ENCODE measurements at regions not wholly inside any gene's neighbourhood (a gene's known extent, or its start where the extent isn't known, plus 50 kb on each side); places are given as distances from the start of the nearest gene placed in this dataset.

- TF ChIP-seq CTCF (conservative IDR thresholded peaks at IDR 0.05) (no peak), ZFX (IDR thresholded peaks at IDR 0.05) (no peak)
- no peak overlapping the region for H3K27ac ChIP-seq
Observed at GRCh38 chr13:87453244-87453643, 217.9 kb upstream of the SLITRK5 start.

- no peak overlapping the region for H3K27ac ChIP-seq
- TF ChIP-seq ZFX (IDR thresholded peaks at IDR 0.05) = no peak
- no peak for TF ChIP-seq CTCF (conservative IDR thresholded peaks at IDR 0.05)
Observed at GRCh38 chr13:87459419-87459818, 211.8 kb upstream of the SLITRK5 start.

GRCh38 chr13:87497426-87497825, 173.7 kb upstream of the SLITRK5 start:
- H3K27ac ChIP-seq = no peak overlapping the region
- TF ChIP-seq ZFX (IDR thresholded peaks at IDR 0.05) (no peak), CTCF (conservative IDR thresholded peaks at IDR 0.05) (no peak)

GRCh38 chr13:87498681-87499080, 172.5 kb upstream of the SLITRK5 start:
- TF ChIP-seq CTCF (conservative IDR thresholded peaks at IDR 0.05) = no peak
- no peak for TF ChIP-seq ZFX (IDR thresholded peaks at IDR 0.05)
- no peak overlapping the region for H3K27ac ChIP-seq

DNA sequence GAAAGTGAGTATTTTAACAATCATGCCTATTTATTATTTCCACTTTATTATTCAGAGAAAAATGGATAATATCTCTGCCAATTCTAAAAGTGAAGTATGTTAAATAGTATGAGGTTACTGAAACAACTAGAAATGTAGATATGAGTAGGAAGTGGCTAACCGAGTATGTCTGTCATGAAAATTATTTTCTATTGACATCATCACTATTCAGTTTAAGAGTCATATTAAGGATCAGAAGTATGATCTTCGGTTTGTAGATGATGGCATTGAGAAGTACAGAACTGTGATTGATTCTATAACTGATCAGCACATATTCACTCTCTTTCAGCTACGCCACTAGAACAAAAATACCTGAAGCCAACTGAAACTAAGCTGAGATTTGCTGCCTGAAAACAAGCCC, 146.4 kb upstream of the SLITRK5 start:
- no peak overlapping the region for H3K27ac ChIP-seq
- TF ChIP-seq ZFX (IDR thresholded peaks at IDR 0.05) (no peak), CTCF (conservative IDR thresholded peaks at IDR 0.05) (no peak)

GRCh38 chr13:87533776-87534175, 137.4 kb upstream of the SLITRK5 start:
- no peak overlapping the region for H3K27ac ChIP-seq
- no peak for TF ChIP-seq CTCF (conservative IDR thresholded peaks at IDR 0.05)

DNA sequence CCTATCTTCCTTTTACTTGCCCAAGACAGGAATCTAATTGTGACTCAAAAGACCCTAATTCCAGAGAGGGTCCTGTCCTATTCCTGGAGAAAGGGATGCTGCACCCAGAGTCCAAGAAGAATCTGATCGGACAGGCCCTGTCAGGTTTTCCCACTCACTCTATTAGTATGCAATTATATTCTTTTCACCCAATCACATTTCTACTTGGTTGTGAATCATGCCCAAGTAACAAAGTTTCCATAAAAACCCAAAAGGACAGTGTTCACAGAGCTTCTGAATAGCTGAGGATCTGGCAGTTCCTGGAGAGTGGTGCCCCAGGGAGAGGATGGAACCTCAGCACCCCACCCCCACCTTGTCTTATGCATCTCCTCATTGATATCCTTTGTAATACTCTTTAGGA, 135.3 kb upstream of the SLITRK5 start:
- no peak for TF ChIP-seq ZFX (IDR thresholded peaks at IDR 0.05)
- TF ChIP-seq CTCF (conservative IDR thresholded peaks at IDR 0.05) = no peak
- no peak overlapping the region for H3K27ac ChIP-seq
